ENCODE measurements at regions not wholly inside any gene's neighbourhood (a gene's known extent, or its start where the extent isn't known, plus 50 kb on each side); places are given as distances from the start of the nearest gene placed in this dataset.

DNA sequence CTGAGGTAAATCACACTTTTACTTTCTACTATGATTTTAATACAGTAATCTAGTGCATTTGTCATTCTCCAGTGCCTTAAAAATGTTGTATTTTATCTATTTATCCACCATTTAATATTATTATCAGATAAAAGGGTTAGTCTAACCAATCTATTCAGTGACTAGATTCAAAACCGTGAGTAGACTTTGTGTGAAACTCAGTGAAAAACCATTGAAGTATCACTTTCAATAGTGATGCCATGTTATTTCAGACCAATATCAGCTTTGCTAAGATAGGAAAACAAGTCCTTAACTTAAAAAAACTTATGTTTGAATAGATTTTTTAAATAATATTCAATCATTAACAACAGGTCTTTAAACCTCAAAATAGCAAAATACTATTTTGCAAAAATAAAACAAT is 1628.7 kb downstream of the REEP3 start:
- no peaks in the 10 kb centered on the region for H3K9me3 Mint-ChIP-seq (ENCODE audit: insufficient read depth)
- H3K9ac ChIP-seq (ENCODE audit: low read length), result no peak overlapping the region
- H3K4me3 Mint-ChIP-seq, result no peak overlapping the region
- TF ChIP-seq EZH2 (IDR thresholded peaks at IDR 0.05; ENCODE audit: borderline replicate concordance, insufficient read depth, low read depth, low read length, poor library complexity, severe bottlenecking), result no peak
- no peak overlapping the region for H3K27ac ChIP-seq (ENCODE audit: low read length in 2 of 2)
- H3K4me3 ChIP-seq (ENCODE audit: control extremely low read depth in 1 of 5, extremely low read depth in 1 of 5, insufficient read depth in 1 of 5, low read depth in 2 of 5, low read length in 4 of 5), result no peak overlapping the region
- H3K4me2 ChIP-seq (replicated peaks; ENCODE audit: low read depth, low read length, poor library complexity, severe bottlenecking), result no peak overlapping the region
- no peak for ATAC-seq (ENCODE audit: low read depth)
- H2AFZ ChIP-seq (ENCODE audit: insufficient read depth, low read depth, low read length, poor library complexity, severe bottlenecking), result no peak overlapping the region
- no peaks in the 10 kb centered on the region for H4K20me1 ChIP-seq (ENCODE audit: control insufficient read depth, insufficient read depth, low read length, poor library complexity, severe bottlenecking)
- CTCF ChIA-PET, result no interaction called here
- H3K9me3 ChIP-seq (ENCODE audit: control extremely low read depth in 1 of 3, control insufficient read depth in 2 of 3, insufficient read depth in 1 of 3, low read length in 2 of 3), result peaks cover 0 to 3% (median 0%) of the 10 kb centered on the region in 3 donors
- intact Hi-C loops (cut with micrococcal nuclease), result no loop called here
- H3K27ac Mint-ChIP-seq, result no peak overlapping the region
- WGBS (ENCODE audit: insufficient coverage), result no CpG with 5 or more reads among the region's 1 CpG
- H3K27me3 ChIP-seq (replicated peaks in 1 of 4; ENCODE audit: control extremely low read depth in 1 of 4, control insufficient read depth in 3 of 4, insufficient read depth in 4 of 4, low read length in 3 of 4), result no peaks in the 10 kb centered on the region
- H3K79me2 ChIP-seq (ENCODE audit: control insufficient read depth, insufficient read depth, low read length), result no peaks in the 10 kb centered on the region
- POLR2A ChIA-PET, result no interaction called here
- DNase-seq, result no peak
- H3K27me3 Mint-ChIP-seq, result no peaks in the 10 kb centered on the region
- no peaks in the 10 kb centered on the region for H3K36me3 ChIP-seq (replicated peaks in 1 of 2; ENCODE audit: control extremely low read depth in 1 of 2, control insufficient read depth in 1 of 2, extremely low read depth in 1 of 2, insufficient read depth in 2 of 2, low read length in 1 of 2)
- H3K4me1 ChIP-seq (ENCODE audit: control insufficient read depth in 2 of 2, insufficient read depth in 2 of 2, low read length in 2 of 2), result no peaks in the 10 kb centered on the region
- no peaks in the 10 kb centered on the region for H3K4me1 Mint-ChIP-seq

DNA sequence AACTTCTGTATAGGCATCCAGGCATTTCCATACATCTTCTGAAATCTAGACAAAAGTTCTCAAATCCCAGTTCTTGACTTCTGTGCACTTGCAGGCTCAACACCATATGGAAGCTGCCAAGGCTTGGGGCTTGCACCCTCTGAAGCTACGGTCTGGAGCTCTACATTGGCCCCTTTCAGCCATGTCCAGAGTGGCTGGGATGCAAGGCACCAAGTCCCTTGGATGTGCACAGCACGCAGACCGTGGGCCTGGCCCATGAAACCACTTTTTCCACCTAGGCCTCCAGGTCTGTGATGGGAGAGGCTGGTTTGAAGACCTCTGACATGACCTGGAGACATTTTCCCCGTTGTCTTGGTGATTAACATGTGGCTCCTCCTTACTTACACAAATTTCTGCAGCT is 1645.1 kb downstream of the REEP3 start:
- intact Hi-C loops (cut with micrococcal nuclease), result no loop called here
- Mint-ChIP-seq H3K4me1 (no peaks in the 10 kb centered on the region), H3K9me3 (ENCODE audit: insufficient read depth) (no peaks in the 10 kb centered on the region), H3K4me3 (no peak overlapping the region), H3K27ac (no peak overlapping the region), H3K27me3 (no peaks in the 10 kb centered on the region)
- H3K9ac ChIP-seq (ENCODE audit: low read length), result no peak overlapping the region
- no peak for ATAC-seq (ENCODE audit: low read depth)
- H3K79me2 ChIP-seq (ENCODE audit: control insufficient read depth, insufficient read depth, low read length), result no peaks in the 10 kb centered on the region
- no peak overlapping the region for H3K4me3 ChIP-seq (ENCODE audit: control extremely low read depth in 1 of 5, extremely low read depth in 1 of 5, insufficient read depth in 1 of 5, low read depth in 2 of 5, low read length in 4 of 5)
- no peaks in the 10 kb centered on the region for H3K27me3 ChIP-seq (replicated peaks in 1 of 4; ENCODE audit: control extremely low read depth in 1 of 4, control insufficient read depth in 3 of 4, insufficient read depth in 4 of 4, low read length in 3 of 4)
- H4K20me1 ChIP-seq (ENCODE audit: control insufficient read depth, insufficient read depth, low read length, poor library complexity, severe bottlenecking), result no peaks in the 10 kb centered on the region
- CTCF ChIA-PET, result no interaction called here
- no peak overlapping the region for H3K4me2 ChIP-seq (replicated peaks; ENCODE audit: low read depth, low read length, poor library complexity, severe bottlenecking)
- 63% methylated on average over 1 of the region's 4 CpGs for WGBS (ENCODE audit: insufficient coverage)
- H3K9me3 ChIP-seq (ENCODE audit: control extremely low read depth in 1 of 3, control insufficient read depth in 2 of 3, insufficient read depth in 1 of 3, low read length in 2 of 3), result peaks cover 0 to 3% (median 2%) of the 10 kb centered on the region in 3 donors
- POLR2A ChIA-PET, result no interaction called here
- H3K4me1 ChIP-seq (ENCODE audit: control insufficient read depth in 2 of 2, insufficient read depth in 2 of 2, low read length in 2 of 2), result no peaks in the 10 kb centered on the region
- no peak for TF ChIP-seq EZH2 (IDR thresholded peaks at IDR 0.05; ENCODE audit: borderline replicate concordance, insufficient read depth, low read depth, low read length, poor library complexity, severe bottlenecking)
- TF ChIP-seq, protein P1, sequence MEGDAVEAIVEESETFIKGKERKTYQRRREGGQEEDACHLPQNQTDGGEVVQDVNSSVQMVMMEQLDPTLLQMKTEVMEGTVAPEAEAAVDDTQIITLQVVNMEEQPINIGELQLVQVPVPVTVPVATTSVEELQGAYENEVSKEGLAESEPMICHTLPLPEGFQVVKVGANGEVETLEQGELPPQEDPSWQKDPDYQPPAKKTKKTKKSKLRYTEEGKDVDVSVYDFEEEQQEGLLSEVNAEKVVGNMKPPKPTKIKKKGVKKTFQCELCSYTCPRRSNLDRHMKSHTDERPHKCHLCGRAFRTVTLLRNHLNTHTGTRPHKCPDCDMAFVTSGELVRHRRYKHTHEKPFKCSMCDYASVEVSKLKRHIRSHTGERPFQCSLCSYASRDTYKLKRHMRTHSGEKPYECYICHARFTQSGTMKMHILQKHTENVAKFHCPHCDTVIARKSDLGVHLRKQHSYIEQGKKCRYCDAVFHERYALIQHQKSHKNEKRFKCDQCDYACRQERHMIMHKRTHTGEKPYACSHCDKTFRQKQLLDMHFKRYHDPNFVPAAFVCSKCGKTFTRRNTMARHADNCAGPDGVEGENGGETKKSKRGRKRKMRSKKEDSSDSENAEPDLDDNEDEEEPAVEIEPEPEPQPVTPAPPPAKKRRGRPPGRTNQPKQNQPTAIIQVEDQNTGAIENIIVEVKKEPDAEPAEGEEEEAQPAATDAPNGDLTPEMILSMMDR (IDR thresholded peaks at IDR 0.05), result no peak
- H2AFZ ChIP-seq (ENCODE audit: insufficient read depth, low read depth, low read length, poor library complexity, severe bottlenecking), result no peak overlapping the region
- DNase-seq, result no peak
- no peaks in the 10 kb centered on the region for H3K36me3 ChIP-seq (replicated peaks in 1 of 2; ENCODE audit: control extremely low read depth in 1 of 2, control insufficient read depth in 1 of 2, extremely low read depth in 1 of 2, insufficient read depth in 2 of 2, low read length in 1 of 2)
- H3K27ac ChIP-seq (ENCODE audit: low read length in 2 of 2), result no peak overlapping the region

Measured in B cell (primary cell).